ENCODE measurements at regions not wholly inside any gene's neighbourhood (a gene's known extent, or its start where the extent isn't known, plus 50 kb on each side); places are given as distances from the start of the nearest gene placed in this dataset.
"Not testable (repeated sequence)": the region's sequence is repeated elsewhere in the genome, so short reads cannot be mapped to it uniquely, and the experiment has no call there.

DNA sequence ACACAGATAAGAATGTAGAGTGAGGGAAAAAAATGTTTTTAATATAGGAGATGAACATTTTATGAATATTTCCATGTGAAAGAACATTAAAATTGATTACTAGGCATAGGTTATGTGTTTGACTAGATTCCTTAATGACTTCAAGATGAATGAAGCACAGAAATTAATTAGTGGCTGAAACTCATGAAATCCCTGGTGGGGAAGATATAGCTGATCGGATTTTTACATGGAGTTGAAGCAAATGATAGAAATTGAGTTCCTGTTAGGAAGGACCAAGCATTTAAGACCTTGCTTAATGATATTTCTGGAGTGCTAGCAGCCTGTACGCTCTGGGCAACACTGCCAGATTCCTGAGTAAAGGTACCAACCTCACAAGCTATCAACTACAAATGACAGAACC is 68.9 kb upstream of the IVNS1ABP start:
- Histone ChIP-seq H3K4me3 (ENCODE audit: low read length) (no peak overlapping the region), H3K36me3 (ENCODE audit: control insufficient read depth, low read depth, low read length) (no peaks in the 10 kb centered on the region), H3K27me3 (ENCODE audit: control insufficient read depth, insufficient read depth, low read length) (no peaks in the 10 kb centered on the region), H3K9me3 (ENCODE audit: control insufficient read depth, low read depth, low read length) (no peaks in the 10 kb centered on the region), H3K4me1 (ENCODE audit: control insufficient read depth, low read depth, low read length) (no peaks in the 10 kb centered on the region), H3K27ac (ENCODE audit: low read length) (no peak overlapping the region), H3K9ac (ENCODE audit: low read length) (no peak overlapping the region)

DNA sequence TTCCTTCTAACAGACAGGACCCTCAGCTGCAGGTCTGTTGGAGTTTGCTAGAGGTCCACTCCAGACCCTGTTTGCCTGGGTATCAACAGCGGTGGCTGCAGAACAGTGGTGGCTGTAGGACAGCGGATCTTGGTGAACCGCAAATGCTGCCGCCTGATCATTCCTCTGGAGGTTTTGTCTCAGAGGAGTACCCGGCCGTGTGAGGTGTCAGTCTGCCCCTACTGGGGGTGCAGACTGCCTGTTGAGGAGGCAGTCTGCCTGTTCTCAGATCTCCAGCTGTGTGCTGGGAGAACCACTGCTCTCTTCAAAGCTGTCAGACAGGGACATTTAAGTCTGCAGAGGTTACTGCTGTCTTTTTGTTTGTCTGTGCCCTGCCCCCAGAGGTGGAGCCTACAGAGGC is 66.8 kb upstream of the IVNS1ABP start:
- H3K9ac ChIP-seq (ENCODE audit: low read length); H3K4me3 ChIP-seq (ENCODE audit: low read length); H3K4me1 ChIP-seq (ENCODE audit: control insufficient read depth, low read depth, low read length); H3K27ac ChIP-seq (ENCODE audit: low read length); H3K36me3 ChIP-seq (ENCODE audit: control insufficient read depth, low read depth, low read length); H3K27me3 ChIP-seq (ENCODE audit: control insufficient read depth, insufficient read depth, low read length); H3K9me3 ChIP-seq (ENCODE audit: control insufficient read depth, low read depth, low read length): not testable (repeated sequence)

GRCh38 chr1:185377831-185378230 is 60.8 kb upstream of the IVNS1ABP start:
- Histone ChIP-seq H3K4me3 (ENCODE audit: low read length) (no peak overlapping the region), H3K27ac (ENCODE audit: low read length) (no peak overlapping the region), H3K36me3 (ENCODE audit: control insufficient read depth, low read depth, low read length) (no peaks in the 10 kb centered on the region), H3K9me3 (ENCODE audit: control insufficient read depth, low read depth, low read length) (no peaks in the 10 kb centered on the region), H3K9ac (ENCODE audit: low read length) (no peak overlapping the region), H3K4me1 (ENCODE audit: control insufficient read depth, low read depth, low read length) (no peaks in the 10 kb centered on the region), H3K27me3 (ENCODE audit: control insufficient read depth, insufficient read depth, low read length) (no peaks in the 10 kb centered on the region)

DNA sequence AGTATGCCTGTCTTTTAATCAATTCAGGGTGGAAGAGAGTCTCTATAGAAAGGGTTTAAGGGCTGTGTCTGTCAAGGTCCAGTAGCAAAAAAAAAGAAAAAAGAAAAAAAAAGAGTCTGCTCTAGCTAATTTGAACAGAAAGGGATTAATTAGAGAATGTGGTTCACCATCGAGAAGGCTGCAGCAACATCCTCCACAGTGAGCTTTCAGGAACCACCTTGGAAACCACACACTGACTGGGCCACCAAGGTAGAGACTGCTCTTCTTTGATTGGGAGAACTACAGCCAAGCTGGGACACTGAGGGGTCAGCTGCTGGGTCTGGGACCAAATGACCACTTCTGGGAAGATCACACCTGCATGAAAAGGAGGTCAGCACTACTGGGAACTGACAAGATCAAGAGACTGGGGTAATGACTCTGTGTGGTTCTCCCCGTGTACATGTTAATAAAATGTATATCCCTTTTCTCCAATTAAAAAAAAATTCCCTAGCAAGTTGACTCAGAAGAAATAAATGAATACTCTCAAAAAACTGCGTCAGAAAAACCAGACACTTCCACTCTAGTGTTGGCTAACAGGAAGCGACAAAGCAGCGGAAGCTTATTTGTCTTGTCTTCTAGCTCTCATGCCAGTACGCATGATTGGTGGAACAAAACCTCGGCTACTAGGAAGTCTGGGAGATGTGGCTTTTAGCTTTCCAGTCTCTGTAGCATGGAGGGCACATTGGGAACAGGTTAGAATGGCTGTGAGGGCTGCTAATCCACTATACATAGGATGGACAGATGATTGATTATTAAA is 60.0 kb upstream of the IVNS1ABP start:
- H3K4me3 ChIP-seq (ENCODE audit: low read length): no peak overlapping the region
- H3K4me1 ChIP-seq (ENCODE audit: control insufficient read depth, low read depth, low read length): no peaks in the 10 kb centered on the region
- no peaks in the 10 kb centered on the region for H3K9me3 ChIP-seq (ENCODE audit: control insufficient read depth, low read depth, low read length)
- H3K27me3 ChIP-seq (ENCODE audit: control insufficient read depth, insufficient read depth, low read length): no peaks in the 10 kb centered on the region
- H3K36me3 ChIP-seq (ENCODE audit: control insufficient read depth, low read depth, low read length): no peaks in the 10 kb centered on the region
- H3K9ac ChIP-seq (ENCODE audit: low read length): no peak overlapping the region
- no peak overlapping the region for H3K27ac ChIP-seq (ENCODE audit: low read length)

DNA sequence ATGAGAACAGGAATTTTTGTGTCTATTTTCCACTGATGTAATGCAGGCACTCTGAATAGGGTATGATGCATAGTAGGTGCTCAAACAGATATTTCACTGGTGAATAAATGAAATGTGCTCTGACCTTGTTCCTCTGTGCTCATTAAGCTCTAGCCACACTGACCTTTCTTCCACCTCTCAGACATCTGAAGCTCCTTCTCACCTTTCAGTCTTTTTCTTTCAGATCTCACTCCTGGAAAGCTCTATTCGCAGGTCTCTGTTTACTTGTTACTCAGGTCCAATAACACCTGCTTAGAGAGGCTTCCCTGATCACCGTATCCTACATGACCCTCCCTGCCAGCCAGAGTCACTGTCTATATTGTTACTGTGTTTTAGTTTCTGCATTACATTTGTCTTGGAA is 59.2 kb upstream of the IVNS1ABP start:
- Histone ChIP-seq H3K9ac (ENCODE audit: low read length) (no peak overlapping the region), H3K27ac (ENCODE audit: low read length) (no peak overlapping the region), H3K4me3 (ENCODE audit: low read length) (no peak overlapping the region), H3K4me1 (ENCODE audit: control insufficient read depth, low read depth, low read length) (no peaks in the 10 kb centered on the region), H3K36me3 (ENCODE audit: control insufficient read depth, low read depth, low read length) (no peaks in the 10 kb centered on the region), H3K27me3 (ENCODE audit: control insufficient read depth, insufficient read depth, low read length) (no peaks in the 10 kb centered on the region), H3K9me3 (ENCODE audit: control insufficient read depth, low read depth, low read length) (no peaks in the 10 kb centered on the region)

DNA sequence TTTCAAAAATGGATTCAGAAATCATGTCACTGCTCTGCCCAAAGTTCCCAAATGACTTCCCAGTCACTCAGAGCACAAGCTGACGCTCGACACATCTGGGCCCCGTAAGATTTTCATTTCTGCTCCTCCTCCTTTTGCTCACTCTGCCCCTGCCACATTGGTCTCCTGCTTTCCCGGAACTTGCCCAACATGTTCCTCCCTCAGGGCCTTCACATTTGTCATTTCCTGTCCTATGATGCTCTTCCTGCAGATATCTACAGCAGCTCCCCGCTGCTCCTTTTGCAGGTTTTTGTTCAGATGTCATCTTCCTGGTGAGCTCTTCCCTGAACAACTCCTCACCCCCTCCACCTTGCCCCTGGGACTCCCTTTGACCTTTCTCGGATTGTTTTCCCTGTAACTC is 58.5 kb upstream of the IVNS1ABP start:
- Histone ChIP-seq H3K4me3 (ENCODE audit: low read length) (no peak overlapping the region), H3K9ac (ENCODE audit: low read length) (no peak overlapping the region), H3K27ac (ENCODE audit: low read length) (no peak overlapping the region), H3K27me3 (ENCODE audit: control insufficient read depth, insufficient read depth, low read length) (no peaks in the 10 kb centered on the region), H3K9me3 (ENCODE audit: control insufficient read depth, low read depth, low read length) (no peaks in the 10 kb centered on the region), H3K36me3 (ENCODE audit: control insufficient read depth, low read depth, low read length) (no peaks in the 10 kb centered on the region), H3K4me1 (ENCODE audit: control insufficient read depth, low read depth, low read length) (no peaks in the 10 kb centered on the region)

DNA sequence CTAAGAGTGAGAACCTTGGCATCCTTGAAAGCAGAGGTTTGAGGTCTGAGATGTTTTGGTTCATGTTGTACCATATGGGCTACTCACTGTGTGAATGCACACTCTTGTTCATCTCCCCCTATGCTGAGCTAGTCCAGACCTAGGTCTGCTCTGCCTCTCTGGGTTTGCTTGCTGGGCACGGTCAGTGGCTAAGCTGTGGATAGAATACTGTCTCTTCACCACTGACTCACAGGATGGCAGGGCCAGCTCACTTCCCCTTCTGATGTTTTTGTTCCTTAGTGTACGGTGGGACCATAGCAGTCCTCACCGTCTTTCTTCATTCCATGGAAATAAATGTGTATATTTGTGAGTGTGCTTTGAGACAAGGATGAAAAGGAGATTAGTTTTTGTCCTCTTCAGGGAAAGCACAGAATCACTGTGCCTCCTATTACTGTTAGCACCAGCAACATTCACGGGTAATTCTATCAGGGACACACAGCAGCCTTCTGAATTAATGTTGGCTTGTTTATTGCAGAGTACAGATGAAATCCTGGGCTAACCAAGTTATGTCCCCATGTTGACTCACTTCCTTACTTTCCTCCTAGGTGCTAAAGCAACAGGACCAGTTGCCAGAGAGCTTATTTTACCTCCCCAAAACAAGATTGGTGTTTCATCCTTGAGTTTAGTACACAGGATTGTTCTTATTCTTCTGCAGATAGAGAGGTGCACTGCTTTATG is 56.9 kb upstream of the IVNS1ABP start:
- no peaks in the 10 kb centered on the region for H3K9me3 ChIP-seq (ENCODE audit: control insufficient read depth, low read depth, low read length)
- no peaks in the 10 kb centered on the region for H3K27me3 ChIP-seq (ENCODE audit: control insufficient read depth, insufficient read depth, low read length)
- H3K9ac ChIP-seq (ENCODE audit: low read length): no peak overlapping the region
- no peak overlapping the region for H3K27ac ChIP-seq (ENCODE audit: low read length)
- H3K36me3 ChIP-seq (ENCODE audit: control insufficient read depth, low read depth, low read length): no peaks in the 10 kb centered on the region
- no peak overlapping the region for H3K4me3 ChIP-seq (ENCODE audit: low read length)
- H3K4me1 ChIP-seq (ENCODE audit: control insufficient read depth, low read depth, low read length): no peaks in the 10 kb centered on the region

GRCh38 chr1:185369786-185370185 is 52.7 kb upstream of the IVNS1ABP start:
- peaks cover 1% of the 10 kb centered on the region for H3K4me1 ChIP-seq (ENCODE audit: control insufficient read depth, low read depth, low read length)
- no peak overlapping the region for H3K4me3 ChIP-seq (ENCODE audit: low read length)
- no peaks in the 10 kb centered on the region for H3K36me3 ChIP-seq (ENCODE audit: control insufficient read depth, low read depth, low read length)
- no peak overlapping the region for H3K27ac ChIP-seq (ENCODE audit: low read length)
- no peaks in the 10 kb centered on the region for H3K9me3 ChIP-seq (ENCODE audit: control insufficient read depth, low read depth, low read length)
- H3K9ac ChIP-seq (ENCODE audit: low read length): no peak overlapping the region
- no peaks in the 10 kb centered on the region for H3K27me3 ChIP-seq (ENCODE audit: control insufficient read depth, insufficient read depth, low read length)

DNA sequence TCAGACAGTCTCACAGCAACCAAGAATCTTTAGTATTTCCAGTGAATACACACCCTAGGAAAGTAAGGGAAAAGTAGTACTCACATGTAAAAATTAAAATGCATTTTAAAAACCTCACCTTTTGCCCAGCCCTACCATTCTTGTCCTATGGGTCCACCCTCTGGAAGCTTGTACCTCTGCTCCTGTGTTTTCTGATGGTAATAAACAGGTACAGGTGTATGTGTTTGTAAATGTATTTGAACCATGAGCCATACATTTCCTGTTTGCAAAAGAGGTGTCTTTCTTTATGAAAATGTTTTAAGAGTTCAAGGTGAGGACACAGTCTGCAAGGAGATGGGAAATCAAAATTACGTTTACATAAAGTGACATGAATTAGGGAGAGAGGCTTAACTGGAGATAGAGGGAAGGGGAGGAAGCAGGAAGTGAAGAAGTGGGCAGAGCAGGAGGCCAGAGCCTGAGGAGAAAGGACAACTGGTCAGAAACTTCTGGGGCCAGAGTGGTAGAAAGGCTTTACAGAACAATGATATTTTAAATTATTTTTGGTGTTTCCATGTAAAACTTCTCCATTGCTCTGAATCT is 52.0 kb upstream of the IVNS1ABP start:
- Histone ChIP-seq H3K9me3 (ENCODE audit: control insufficient read depth, low read depth, low read length) (no peaks in the 10 kb centered on the region), H3K27ac (ENCODE audit: low read length) (no peak overlapping the region)

GRCh38 chr1:185368313-185368855 is 51.3 kb upstream of the IVNS1ABP start:
- no peak overlapping the region for H3K27ac ChIP-seq (ENCODE audit: low read length)
- H3K9me3 ChIP-seq (ENCODE audit: control insufficient read depth, low read depth, low read length): no peaks in the 10 kb centered on the region
- H3K27me3 ChIP-seq (ENCODE audit: control insufficient read depth, insufficient read depth, low read length): no peaks in the 10 kb centered on the region
- peaks cover 8% of the 10 kb centered on the region for H3K4me1 ChIP-seq (ENCODE audit: control insufficient read depth, low read depth, low read length)
- no peaks in the 10 kb centered on the region for H3K36me3 ChIP-seq (ENCODE audit: control insufficient read depth, low read depth, low read length)
- H3K4me3 ChIP-seq (ENCODE audit: low read length): no peak overlapping the region
- H3K9ac ChIP-seq (ENCODE audit: low read length): no peak overlapping the region

More for the DNA sequence above, 52.0 kb upstream of the IVNS1ABP start:
- Histone ChIP-seq H3K9ac (ENCODE audit: low read length) (no peak overlapping the region), H3K4me3 (ENCODE audit: low read length) (no peak overlapping the region), H3K36me3 (ENCODE audit: control insufficient read depth, low read depth, low read length) (no peaks in the 10 kb centered on the region), H3K27me3 (ENCODE audit: control insufficient read depth, insufficient read depth, low read length) (no peaks in the 10 kb centered on the region), H3K4me1 (ENCODE audit: control insufficient read depth, low read depth, low read length) (peaks cover 8% of the 10 kb centered on the region)

DNA sequence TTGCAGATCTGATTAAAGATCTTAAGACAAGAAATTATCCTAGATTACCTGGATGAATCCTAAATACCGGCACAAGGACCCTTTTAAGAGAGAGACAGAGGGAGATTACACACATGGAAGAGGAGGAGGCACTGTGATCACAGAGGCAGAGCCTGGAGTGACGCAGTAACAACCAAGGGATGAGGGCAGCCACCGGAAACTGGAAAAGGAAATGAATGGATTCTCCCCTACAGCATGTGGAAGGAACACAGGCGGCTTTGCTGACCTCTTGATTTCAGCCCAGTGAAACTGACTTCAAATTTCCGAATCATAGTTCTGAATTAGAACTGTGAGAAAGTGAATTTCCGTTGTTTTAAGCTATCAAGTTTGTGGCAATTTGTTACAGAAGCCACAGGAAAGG is 50.2 kb upstream of the IVNS1ABP start:
- Histone ChIP-seq H3K27ac (ENCODE audit: low read length) (no peak overlapping the region), H3K9ac (ENCODE audit: low read length) (no peak overlapping the region), H3K4me1 (ENCODE audit: control insufficient read depth, low read depth, low read length) (peaks cover 8% of the 10 kb centered on the region), H3K27me3 (ENCODE audit: control insufficient read depth, insufficient read depth, low read length) (no peaks in the 10 kb centered on the region), H3K9me3 (ENCODE audit: control insufficient read depth, low read depth, low read length) (no peaks in the 10 kb centered on the region), H3K4me3 (ENCODE audit: low read length) (no peak overlapping the region), H3K36me3 (ENCODE audit: control insufficient read depth, low read depth, low read length) (no peaks in the 10 kb centered on the region)
